Esophagus muscularis mucosa (tissue), 4 donors: ENCODE measurements at regions not wholly inside any gene's neighbourhood (a gene's known extent, or its start where the extent isn't known, plus 50 kb on each side); places are given as distances from the start of the nearest gene placed in this dataset.

Source experiments
- DNase-seq: peaks from one replicate; pipeline ENCODE4 v3.0.0-alpha.2; 2017; ENCODE audit errors: extremely low spot score
- H3K27ac ChIP-seq, 4 donors: fragments of 200-600 bp; sonication (generic); replicated peaks in 1 of 4; 1 replicate in 3 of 4; 2 replicates in 1 of 4; pipeline ENCODE4 v1.5.1; 2016 to 2019; ENCODE audit warnings: mild to moderate bottlenecking in 1 of 4
- H3K27me3 ChIP-seq, 4 donors: fragments of 200-600 bp; sonication (generic); one replicate each; pipeline versions ENCODE4 v1.5.1 to v1.6.0; 2016 to 2019
- H3K36me3 ChIP-seq, 4 donors: fragments of 200-600 bp; sonication (generic); one replicate each; pipeline ENCODE4 v1.5.1; 2016 to 2019
- H3K4me1 ChIP-seq, 4 donors: fragments of 200-600 bp; sonication (generic); one replicate each; pipeline ENCODE4 v1.5.1; 2016 to 2019
- H3K4me3 ChIP-seq, 4 donors: fragments of 200-600 bp; sonication (generic); 1 replicate in 2 of 4; 2 replicates in 2 of 4; pipeline ENCODE4 v1.5.1; 2016 to 2019; ENCODE audit warnings: mild to moderate bottlenecking in 4 of 4, moderate library complexity in 1 of 4
- H3K9me3 ChIP-seq, 4 donors: fragments of 200-600 bp; sonication (generic); 1 replicate in 3 of 4; 2 replicates in 1 of 4; pipeline ENCODE4 v1.5.1; 2016 to 2019
- EP300 ChIP-seq: sonication (generic); formaldehyde crosslinking; IDR thresholded peaks from one replicate; pipeline ENCODE4 v1.6.1; 2017; ENCODE audit warnings: antibody characterized with exemption
- POLR2A ChIP-seq: fragments of 450-650 bp; IDR thresholded peaks from one replicate; pipeline ENCODE4 v1.6.1; 2017; ENCODE audit warnings: antibody characterized with exemption, moderate library complexity, mild to moderate bottlenecking, low read depth
- POLR2AphosphoS5 ChIP-seq, 2 donors: sonication (generic); formaldehyde crosslinking; IDR thresholded peaks; one replicate each; pipeline ENCODE4 v1.6.1; 2017; ENCODE audit warnings: antibody characterized with exemption in 2 of 2
- WGBS: methylation state at CpG from one replicate; pipeline ENCODE4 v1.1.5; 2018; 5-methylcytosine and 5-hydroxymethylcytosine counted together
- intact Hi-C: fragments of 100-400 bp; cut with DNase I; formaldehyde crosslinking; loops from one replicate; pipeline ENCODE4 v1.15.1; 2023
- TF ChIP-seq, protein P1 (sequence below), 3 experiments: fragments of 200-600 bp in 2 of 3; fragments of 450-650 bp in 1 of 3; sonication (generic) in 2 of 3; IDR thresholded peaks; one replicate each; pipeline ENCODE4 v1.5.1; 2017 to 2019; ENCODE audit warnings: antibody characterized with exemption in 3 of 3, mild to moderate bottlenecking in 2 of 3, moderate library complexity in 1 of 3

GRCh38 chr4:89166971-89167475 lies 55.7 kb downstream of the TIGD2 start:
- H3K36me3 ChIP-seq = no peaks in the 10 kb centered on the region
- no peak for DNase-seq
- peaks cover 0 to 5% (median 2%) of the 10 kb centered on the region in 4 donors for H3K4me1 ChIP-seq
- no peak overlapping the region for H3K27ac ChIP-seq
- intact Hi-C loops = loop anchor here (10.0 kb wide), 1 partner anchor 268 kb away; no protein-coding TSS in a partner anchor
- TF ChIP-seq POLR2A = no peak
- TF ChIP-seq, protein P1, sequence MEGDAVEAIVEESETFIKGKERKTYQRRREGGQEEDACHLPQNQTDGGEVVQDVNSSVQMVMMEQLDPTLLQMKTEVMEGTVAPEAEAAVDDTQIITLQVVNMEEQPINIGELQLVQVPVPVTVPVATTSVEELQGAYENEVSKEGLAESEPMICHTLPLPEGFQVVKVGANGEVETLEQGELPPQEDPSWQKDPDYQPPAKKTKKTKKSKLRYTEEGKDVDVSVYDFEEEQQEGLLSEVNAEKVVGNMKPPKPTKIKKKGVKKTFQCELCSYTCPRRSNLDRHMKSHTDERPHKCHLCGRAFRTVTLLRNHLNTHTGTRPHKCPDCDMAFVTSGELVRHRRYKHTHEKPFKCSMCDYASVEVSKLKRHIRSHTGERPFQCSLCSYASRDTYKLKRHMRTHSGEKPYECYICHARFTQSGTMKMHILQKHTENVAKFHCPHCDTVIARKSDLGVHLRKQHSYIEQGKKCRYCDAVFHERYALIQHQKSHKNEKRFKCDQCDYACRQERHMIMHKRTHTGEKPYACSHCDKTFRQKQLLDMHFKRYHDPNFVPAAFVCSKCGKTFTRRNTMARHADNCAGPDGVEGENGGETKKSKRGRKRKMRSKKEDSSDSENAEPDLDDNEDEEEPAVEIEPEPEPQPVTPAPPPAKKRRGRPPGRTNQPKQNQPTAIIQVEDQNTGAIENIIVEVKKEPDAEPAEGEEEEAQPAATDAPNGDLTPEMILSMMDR (IDR thresholded peaks at IDR 0.05) = no peak
- no peak for TF ChIP-seq POLR2AphosphoS5 (IDR thresholded peaks at IDR 0.05)
- no peak for TF ChIP-seq EP300
- H3K9me3 ChIP-seq = no peaks in the 10 kb centered on the region
- H3K4me3 ChIP-seq = no peak overlapping the region
- H3K27me3 ChIP-seq = no peaks in the 10 kb centered on the region

- Histone ChIP-seq H3K4me1 (peaks cover 0 to 7% (median 3%) of the 10 kb centered on the region in 4 donors), H3K4me3 (no peak overlapping the region), H3K36me3 (no peaks in the 10 kb centered on the region), H3K27ac (no peak overlapping the region), H3K9me3 (no peaks in the 10 kb centered on the region), H3K27me3 (no peaks in the 10 kb centered on the region)
- WGBS = 100% methylated on average over 1 of the region's 1 CpG
- TF ChIP-seq, protein P1 (IDR thresholded peaks at IDR 0.05) = no peak
- TF ChIP-seq EP300 (no peak), POLR2AphosphoS5 (IDR thresholded peaks at IDR 0.05) (no peak), POLR2A (no peak)
- intact Hi-C loops = no loop called here
- DNase-seq = no peak
Observed at GRCh38 chr4:89171176-89171805, 60.0 kb downstream of the TIGD2 start.

DNA sequence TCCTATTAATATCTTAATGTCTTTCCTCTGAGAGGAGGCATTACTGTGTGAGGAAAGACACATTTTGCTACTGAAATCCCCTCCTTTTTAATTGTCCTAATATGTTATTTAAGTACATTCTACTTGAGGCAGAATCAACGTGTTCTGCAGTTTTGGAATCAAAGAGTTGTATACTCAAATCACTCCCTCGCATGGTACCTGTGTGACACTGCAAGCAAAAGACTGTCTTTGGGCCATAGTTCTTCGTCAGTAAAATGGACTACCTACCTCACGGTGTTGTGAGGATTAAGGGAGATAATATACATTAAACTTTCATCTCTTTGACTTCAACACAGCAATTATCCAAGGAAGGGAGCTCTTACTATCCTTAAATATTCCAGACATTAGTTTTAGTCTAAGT lies 61.5 kb downstream of the TIGD2 start:
- no peaks in the 10 kb centered on the region for H3K9me3 ChIP-seq
- no peak for DNase-seq
- no peaks in the 10 kb centered on the region for H3K27me3 ChIP-seq
- no peak overlapping the region for H3K4me3 ChIP-seq
- intact Hi-C loops = no loop called here
- peaks cover 0 to 7% (median 3%) of the 10 kb centered on the region in 4 donors for H3K4me1 ChIP-seq
- TF ChIP-seq, protein P1 (IDR thresholded peaks at IDR 0.05) = no peak
- TF ChIP-seq POLR2AphosphoS5 (IDR thresholded peaks at IDR 0.05) = no peak
- TF ChIP-seq EP300 = no peak
- no peak for TF ChIP-seq POLR2A
- H3K36me3 ChIP-seq = no peaks in the 10 kb centered on the region
- H3K27ac ChIP-seq = no peak overlapping the region
- WGBS = 69% methylated on average over 4 of the region's 4 CpGs

GRCh38 chr4:89173336-89174090 lies 62.2 kb downstream of the TIGD2 start:
- H3K4me3 ChIP-seq = no peak overlapping the region
- no peaks in the 10 kb centered on the region for H3K36me3 ChIP-seq
- intact Hi-C loops = no loop called here
- no peak overlapping the region for H3K27ac ChIP-seq
- 86% methylated on average over 13 of the region's 13 CpGs for WGBS
- H3K9me3 ChIP-seq = no peaks in the 10 kb centered on the region
- TF ChIP-seq EP300 = no peak
- TF ChIP-seq POLR2A = no peak
- TF ChIP-seq POLR2AphosphoS5 (IDR thresholded peaks at IDR 0.05) = no peak
- TF ChIP-seq, protein P1 (IDR thresholded peaks at IDR 0.05) = no peak
- peaks cover 0 to 7% (median 3%) of the 10 kb centered on the region in 4 donors for H3K4me1 ChIP-seq
- no peak for DNase-seq
- no peaks in the 10 kb centered on the region for H3K27me3 ChIP-seq
